Retinal pigment epithelial cell (primary cell): ENCODE measurements at regions not wholly inside any gene's neighbourhood (a gene's known extent, or its start where the extent isn't known, plus 50 kb on each side); places are given as distances from the start of the nearest gene placed in this dataset.
A peak's percentile ranks its signal among the peaks of the same experiment; 100 is the strongest.

Experiments
- DNase-seq: peaks from one replicate; pipeline ENCODE4 v3.0.0-alpha.2; 2010; ENCODE audit warnings: low read depth
- H3K4me3 ChIP-seq: 2 replicates; pipeline ENCODE4 v1.5.1; 2011; ENCODE audit warnings: mild to moderate bottlenecking, low read length, control low read depth, moderate library complexity
- CTCF ChIP-seq: conservative IDR thresholded peaks from 2 replicates; pipeline ENCODE4 v1.5.1; 2011; ENCODE audit warnings: low read depth, low read length, control low read depth, inconsistent platforms

GRCh38 chr11:15912291-15912690 lies 444.1 kb downstream of the SOX6 start:
- no peak for DNase-seq
- no peak overlapping the region for H3K4me3 ChIP-seq
- TF ChIP-seq CTCF: no peak

- DNase-seq: no peak
- no peak for TF ChIP-seq CTCF
- H3K4me3 ChIP-seq: no peak overlapping the region
These were observed 443.5 kb downstream of the SOX6 start for GRCh38 chr11:15912825-15913224.

DNA sequence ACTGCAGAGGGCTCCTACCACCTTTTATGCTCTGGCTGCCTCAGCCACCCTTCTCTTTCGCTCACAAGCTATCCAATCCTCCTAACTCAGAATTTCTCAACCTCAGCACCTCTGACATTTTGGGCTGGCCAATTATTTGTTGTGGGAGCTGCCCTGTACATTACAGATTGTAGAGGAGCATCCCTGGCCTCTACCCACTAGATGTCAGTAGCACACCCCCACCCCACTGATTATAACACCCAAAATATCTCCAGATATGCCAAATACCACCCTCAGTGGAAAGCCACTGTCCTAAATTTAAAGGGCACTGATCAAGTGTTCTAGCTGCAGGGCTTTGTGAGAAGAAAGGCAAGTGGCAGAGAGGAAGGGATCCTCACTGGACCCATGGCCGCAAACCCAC lies 443.1 kb downstream of the SOX6 start:
- peak; percentile 20 for TF ChIP-seq CTCF
- no peak for DNase-seq
- H3K4me3 ChIP-seq: no peak overlapping the region
